ENCODE measurements at regions not wholly inside any gene's neighbourhood (a gene's known extent, or its start where the extent isn't known, plus 50 kb on each side); places are given as distances from the start of the nearest gene placed in this dataset.
"Not testable (repeated sequence)": the region's sequence is repeated elsewhere in the genome, so short reads cannot be mapped to it uniquely, and the experiment has no call there.

GRCh38 chr2:176976736-176977685 lies 235.6 kb upstream of the HNRNPA3 start:
- DNase-seq, result no peak
- in situ Hi-C loops (cut with MboI; ENCODE audit: low pct_unique_long_range_greater_than_20kb, low sequenced_read_pairs), result no loop called here

GRCh38 chr2:176978921-176979320 lies 233.7 kb upstream of the HNRNPA3 start:
- in situ Hi-C loops (cut with MboI; ENCODE audit: low pct_unique_long_range_greater_than_20kb, low sequenced_read_pairs), result no loop called here
- DNase-seq, result no peak

GRCh38 chr2:176979981-176980710 lies 232.4 kb upstream of the HNRNPA3 start:
- DNase-seq, result no peak
- in situ Hi-C loops (cut with MboI; ENCODE audit: low pct_unique_long_range_greater_than_20kb, low sequenced_read_pairs), result no loop called here

GRCh38 chr2:176984987-176985386 lies 227.6 kb upstream of the HNRNPA3 start:
- DNase-seq, result no peak
- in situ Hi-C loops (cut with MboI; ENCODE audit: low pct_unique_long_range_greater_than_20kb, low sequenced_read_pairs), result no loop called here

- in situ Hi-C loops (cut with MboI; ENCODE audit: low pct_unique_long_range_greater_than_20kb, low sequenced_read_pairs), result no loop called here
- DNase-seq, result no peak
These were observed 226.7 kb upstream of the HNRNPA3 start for GRCh38 chr2:176985871-176986270.

GRCh38 chr2:176986487-176986886 lies 226.1 kb upstream of the HNRNPA3 start:
- DNase-seq, result no peak
- in situ Hi-C loops (cut with MboI; ENCODE audit: low pct_unique_long_range_greater_than_20kb, low sequenced_read_pairs), result no loop called here

GRCh38 chr2:176991411-176991810 lies 221.2 kb upstream of the HNRNPA3 start:
- in situ Hi-C loops (cut with MboI; ENCODE audit: low pct_unique_long_range_greater_than_20kb, low sequenced_read_pairs), result no loop called here
- no peak for DNase-seq

GRCh38 chr2:176997074-176997791 lies 215.4 kb upstream of the HNRNPA3 start:
- in situ Hi-C loops (cut with MboI; ENCODE audit: low pct_unique_long_range_greater_than_20kb, low sequenced_read_pairs), result no loop called here
- no peak for DNase-seq

- in situ Hi-C loops (cut with MboI; ENCODE audit: low pct_unique_long_range_greater_than_20kb, low sequenced_read_pairs), result no loop called here
- DNase-seq, result no peak
These were observed 214.8 kb upstream of the HNRNPA3 start for GRCh38 chr2:176997792-176998169.

- in situ Hi-C loops (cut with MboI; ENCODE audit: low pct_unique_long_range_greater_than_20kb, low sequenced_read_pairs), result no loop called here
- DNase-seq, result peak; percentile 40
These were observed 213.3 kb upstream of the HNRNPA3 start for GRCh38 chr2:176999301-176999700.

- no peak for DNase-seq
These were observed 212.4 kb upstream of the HNRNPA3 start for GRCh38 chr2:177000061-177000714.

GRCh38 chr2:177000715-177001072 lies 211.9 kb upstream of the HNRNPA3 start:
- no peak for DNase-seq

More at GRCh38 chr2:177000061-177000714, 212.4 kb upstream of the HNRNPA3 start:
- in situ Hi-C loops (cut with MboI; ENCODE audit: low pct_unique_long_range_greater_than_20kb, low sequenced_read_pairs), result no loop called here

GRCh38 chr2:177001334-177001733 lies 211.3 kb upstream of the HNRNPA3 start:
- in situ Hi-C loops (cut with MboI; ENCODE audit: low pct_unique_long_range_greater_than_20kb, low sequenced_read_pairs), result no loop called here
- no peak for DNase-seq

More at GRCh38 chr2:177000715-177001072, 211.9 kb upstream of the HNRNPA3 start:
- in situ Hi-C loops (cut with MboI; ENCODE audit: low pct_unique_long_range_greater_than_20kb, low sequenced_read_pairs), result no loop called here

GRCh38 chr2:177002983-177003382 lies 209.6 kb upstream of the HNRNPA3 start:
- DNase-seq, result no peak
- in situ Hi-C loops (cut with MboI; ENCODE audit: low pct_unique_long_range_greater_than_20kb, low sequenced_read_pairs), result no loop called here

- DNase-seq; in situ Hi-C loops (cut with MboI; ENCODE audit: low pct_unique_long_range_greater_than_20kb, low sequenced_read_pairs): not testable (repeated sequence)
These were observed 204.9 kb upstream of the HNRNPA3 start for GRCh38 chr2:177007726-177008125.

- DNase-seq; in situ Hi-C loops (cut with MboI; ENCODE audit: low pct_unique_long_range_greater_than_20kb, low sequenced_read_pairs): not testable (repeated sequence)
These were observed 203.9 kb upstream of the HNRNPA3 start for GRCh38 chr2:177008662-177009061.

- in situ Hi-C loops (cut with MboI; ENCODE audit: low pct_unique_long_range_greater_than_20kb, low sequenced_read_pairs), result no loop called here
- no peak for DNase-seq
These were observed 202.4 kb upstream of the HNRNPA3 start for GRCh38 chr2:177010146-177010545.

- no peak for DNase-seq
- in situ Hi-C loops (cut with MboI; ENCODE audit: low pct_unique_long_range_greater_than_20kb, low sequenced_read_pairs), result no loop called here
These were observed 201.7 kb upstream of the HNRNPA3 start for GRCh38 chr2:177010861-177011260.

- in situ Hi-C loops (cut with MboI; ENCODE audit: low pct_unique_long_range_greater_than_20kb, low sequenced_read_pairs), result no loop called here
These were observed 197.6 kb upstream of the HNRNPA3 start for GRCh38 chr2:177014946-177015345.

More at GRCh38 chr2:177014946-177015345, 197.6 kb upstream of the HNRNPA3 start:
- no peak for DNase-seq
